ENCODE measurements at regions not wholly inside any gene's neighbourhood (a gene's known extent, or its start where the extent isn't known, plus 50 kb on each side); places are given as distances from the start of the nearest gene placed in this dataset.

DNA sequence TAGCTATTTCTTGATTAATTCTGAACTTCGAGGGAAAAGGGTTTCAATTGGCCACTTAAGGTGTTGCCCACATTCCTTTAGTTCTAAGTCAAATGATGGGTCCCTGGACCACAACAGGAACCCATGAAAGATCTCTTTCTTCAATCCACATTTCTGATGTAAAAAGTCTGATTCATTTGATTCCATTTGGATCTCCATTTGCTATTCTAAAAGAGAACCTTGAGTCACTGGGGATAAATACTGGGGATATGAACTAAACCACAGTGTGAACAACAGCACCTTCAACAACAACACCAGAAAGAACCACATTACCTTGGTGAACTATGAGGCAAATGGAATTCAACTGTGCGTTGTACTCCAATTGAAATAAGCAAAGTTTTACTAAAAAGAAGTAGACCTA, 108.9 kb upstream of the IRX5 start:
- TF ChIP-seq, protein P1, sequence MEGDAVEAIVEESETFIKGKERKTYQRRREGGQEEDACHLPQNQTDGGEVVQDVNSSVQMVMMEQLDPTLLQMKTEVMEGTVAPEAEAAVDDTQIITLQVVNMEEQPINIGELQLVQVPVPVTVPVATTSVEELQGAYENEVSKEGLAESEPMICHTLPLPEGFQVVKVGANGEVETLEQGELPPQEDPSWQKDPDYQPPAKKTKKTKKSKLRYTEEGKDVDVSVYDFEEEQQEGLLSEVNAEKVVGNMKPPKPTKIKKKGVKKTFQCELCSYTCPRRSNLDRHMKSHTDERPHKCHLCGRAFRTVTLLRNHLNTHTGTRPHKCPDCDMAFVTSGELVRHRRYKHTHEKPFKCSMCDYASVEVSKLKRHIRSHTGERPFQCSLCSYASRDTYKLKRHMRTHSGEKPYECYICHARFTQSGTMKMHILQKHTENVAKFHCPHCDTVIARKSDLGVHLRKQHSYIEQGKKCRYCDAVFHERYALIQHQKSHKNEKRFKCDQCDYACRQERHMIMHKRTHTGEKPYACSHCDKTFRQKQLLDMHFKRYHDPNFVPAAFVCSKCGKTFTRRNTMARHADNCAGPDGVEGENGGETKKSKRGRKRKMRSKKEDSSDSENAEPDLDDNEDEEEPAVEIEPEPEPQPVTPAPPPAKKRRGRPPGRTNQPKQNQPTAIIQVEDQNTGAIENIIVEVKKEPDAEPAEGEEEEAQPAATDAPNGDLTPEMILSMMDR (IDR thresholded peaks at IDR 0.05), result no peak
- TF ChIP-seq EP300 (IDR thresholded peaks at IDR 0.05), result no peak
- TF ChIP-seq MAFK (IDR thresholded peaks at IDR 0.05; ENCODE audit: partially characterized antibody), result no peak
- no peak for TF ChIP-seq HEYL (CRISPR knock-in tag; IDR thresholded peaks at IDR 0.05)
- no peak for TF ChIP-seq RAD21 (conservative IDR thresholded peaks at IDR 0.05 in 1 of 2, IDR thresholded peaks at IDR 0.05 in 1 of 2)
- TF ChIP-seq SREBF2 (IDR thresholded peaks at IDR 0.05), result no peak
- no peak for TF ChIP-seq NR3C1 (IDR thresholded peaks at IDR 0.05)
- TF ChIP-seq CHD2 (IDR thresholded peaks at IDR 0.05; ENCODE audit: low read length, partially characterized antibody), result no peak

Measured in A549 (cell line).